Lower leg skin (tissue), 3 donors: ENCODE measurements at regions not wholly inside any gene's neighbourhood (a gene's known extent, or its start where the extent isn't known, plus 50 kb on each side); places are given as distances from the start of the nearest gene placed in this dataset.

Experiments
- CTCF ChIP-seq, 3 donors: fragments of 450-650 bp; IDR thresholded peaks; one replicate each; pipeline ENCODE4 v1.5.1; 2016; ENCODE audit warnings: antibody characterized with exemption in 3 of 3, mild to moderate bottlenecking in 3 of 3, moderate library complexity in 2 of 3
- POLR2A ChIP-seq, 2 donors: fragments of 450-650 bp; IDR thresholded peaks; one replicate each; pipeline ENCODE4 v1.6.1; 2016 to 2017; ENCODE audit warnings: antibody characterized with exemption in 2 of 2, mild to moderate bottlenecking in 1 of 2, moderate library complexity in 1 of 2

- no peak for TF ChIP-seq CTCF (IDR thresholded peaks at IDR 0.05)
- no peak for TF ChIP-seq POLR2A (IDR thresholded peaks at IDR 0.05)
Measured at GRCh38 chr5:74536658-74537057, 103.9 kb downstream of the ENC1 start.
